Umbilical cord (tissue), 1 donor: ENCODE measurements at regions not wholly inside any gene's neighbourhood (a gene's known extent, or its start where the extent isn't known, plus 50 kb on each side); places are given as distances from the start of the nearest gene placed in this dataset.

Experiments
- DNase-seq: peaks from one replicate; pipeline ENCODE4 v3.0.0-alpha.2; 2015; ENCODE audit warnings: low spot score

DNA sequence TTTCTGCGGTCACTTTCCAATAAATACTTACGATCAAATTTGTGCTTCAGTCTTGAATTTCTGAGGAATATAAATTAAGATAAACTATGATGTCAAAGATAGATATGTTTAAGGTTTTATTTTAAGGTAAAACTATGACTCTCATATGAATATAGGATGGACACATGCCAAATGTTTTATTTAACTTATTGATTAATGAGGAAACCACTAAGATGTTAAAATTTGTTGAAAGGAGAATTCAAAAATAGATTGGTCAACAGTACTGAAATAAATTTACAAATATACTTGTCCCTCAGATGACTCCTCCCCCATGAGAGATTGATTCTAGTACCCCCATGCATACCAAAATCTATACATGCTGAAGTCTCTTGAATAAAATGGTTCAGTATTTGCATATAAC, 319.7 kb upstream of the KCNH8 start:
- DNase-seq: no peak

DNA sequence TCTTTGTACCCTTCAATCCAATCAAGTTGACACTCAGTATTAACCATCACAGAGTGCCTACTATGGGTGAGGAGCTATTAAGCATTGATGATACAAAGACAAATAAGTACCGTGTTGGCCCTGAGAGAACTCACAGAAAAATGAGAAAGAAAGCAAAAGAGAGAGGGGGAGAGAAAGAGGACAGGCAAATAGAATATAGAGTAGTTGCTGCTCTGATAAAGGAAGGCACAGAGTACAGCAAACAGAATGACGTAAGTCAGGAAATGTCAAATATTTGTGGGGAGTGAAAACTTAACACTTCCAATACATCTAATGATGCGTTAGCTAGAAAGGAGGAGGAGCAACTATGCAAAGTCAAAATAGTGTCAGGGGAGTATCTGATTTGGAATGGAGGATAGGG, 320.6 kb upstream of the KCNH8 start:
- DNase-seq: no peak

DNA sequence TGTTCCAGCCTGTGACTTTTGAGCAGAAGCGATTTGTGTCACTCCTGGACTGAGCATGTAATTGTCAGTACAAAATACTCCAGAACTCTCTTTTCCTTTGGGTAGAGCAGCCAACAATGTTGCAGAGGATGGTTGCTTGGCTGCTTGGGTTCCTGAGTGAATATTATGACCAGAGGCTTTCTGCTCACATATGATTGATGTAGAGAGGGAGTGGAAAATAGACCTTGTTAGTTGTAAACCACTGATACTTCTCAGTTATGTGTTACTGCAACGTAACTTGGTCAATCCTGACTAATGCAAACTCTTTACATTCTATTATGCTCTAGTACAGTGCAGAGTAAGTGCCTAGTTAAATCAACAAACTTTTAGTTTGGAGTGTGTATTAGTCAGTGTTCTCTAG, 322.6 kb upstream of the KCNH8 start:
- no peak for DNase-seq

DNA sequence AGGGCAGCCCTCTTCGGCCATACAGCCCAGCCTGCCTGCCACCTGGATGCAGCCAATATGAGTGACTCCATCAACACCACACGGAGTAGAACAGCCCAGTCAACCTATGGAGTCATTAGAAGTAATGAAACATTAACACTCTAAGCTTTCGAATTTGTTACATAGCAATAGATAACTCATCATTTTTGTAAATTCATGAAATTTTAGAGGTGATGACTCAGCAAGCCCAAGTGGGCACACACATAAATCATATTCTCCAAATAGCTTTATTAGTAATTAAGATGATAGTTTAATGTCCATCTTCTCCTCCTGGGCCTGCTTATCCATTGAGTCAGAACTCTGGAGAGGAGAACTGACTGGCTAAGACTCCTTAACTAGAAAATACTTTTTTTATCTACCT, 335.0 kb upstream of the KCNH8 start:
- no peak for DNase-seq

DNA sequence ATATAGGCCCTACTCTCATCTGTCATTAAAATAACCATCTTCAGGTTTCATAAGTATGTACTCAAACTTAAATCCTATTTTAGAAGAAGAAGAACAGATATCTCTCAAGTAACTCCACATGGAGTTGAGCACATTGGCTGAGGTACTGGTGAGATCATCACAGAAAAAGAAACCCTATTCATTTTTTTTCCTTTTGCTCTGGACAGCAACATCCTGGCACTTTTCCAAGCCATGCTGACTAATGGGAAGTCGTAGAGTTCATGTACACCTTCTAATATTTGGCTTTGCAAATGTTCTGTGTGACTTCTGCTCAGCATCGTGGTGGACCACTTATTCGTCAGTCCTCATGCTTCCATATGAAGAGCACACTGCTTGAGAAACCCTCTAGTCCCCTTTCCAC, 336.0 kb upstream of the KCNH8 start:
- DNase-seq: peak; percentile 11

DNA sequence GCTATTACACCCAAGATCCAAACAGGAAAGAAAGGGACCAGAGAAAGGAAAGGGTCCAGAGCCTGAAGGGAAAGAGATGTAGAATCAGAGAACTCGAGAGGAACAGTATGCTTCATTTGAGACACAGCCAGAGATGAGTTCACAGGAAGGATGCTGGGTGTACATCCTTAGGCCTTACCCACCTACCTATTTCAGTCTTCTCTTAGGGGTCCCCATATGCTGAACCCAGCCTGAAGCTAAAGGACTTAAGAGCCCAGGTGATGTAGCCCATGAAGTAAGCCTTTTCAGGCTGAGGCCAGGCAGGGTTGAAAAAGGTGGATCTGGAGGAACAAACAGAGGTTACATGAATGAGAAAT, 338.0 kb upstream of the KCNH8 start:
- DNase-seq: no peak

DNA sequence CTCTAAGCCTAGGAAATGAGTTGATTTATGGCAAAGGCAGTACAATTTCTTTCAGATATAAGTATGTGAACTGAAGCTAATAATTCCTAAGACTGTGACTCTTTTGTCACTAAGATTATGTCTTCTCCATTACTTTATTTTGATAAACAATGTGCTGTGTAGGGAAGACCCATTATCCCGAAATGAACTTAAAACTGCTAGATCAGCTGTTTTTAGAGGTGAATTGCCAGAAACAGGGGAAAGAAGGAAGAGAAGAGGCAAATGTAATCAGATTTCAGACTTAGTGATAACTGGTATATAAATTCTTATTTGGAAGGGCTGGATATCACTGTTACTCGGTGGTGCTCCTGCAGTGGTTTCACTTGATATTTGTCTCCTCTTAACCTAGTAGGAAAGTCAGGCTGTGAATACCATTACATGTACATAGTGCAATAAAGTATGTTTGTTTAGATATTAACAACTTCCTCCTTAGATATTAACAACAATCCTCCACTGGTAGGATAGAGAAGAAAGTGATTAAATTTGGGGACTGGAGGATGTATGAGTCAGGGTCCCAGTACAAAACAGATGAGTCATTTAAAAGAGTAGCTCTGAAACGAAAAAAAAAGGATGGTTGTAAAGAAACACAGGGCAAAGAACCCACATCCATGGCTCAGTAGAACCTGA, 338.5 kb upstream of the KCNH8 start:
- no peak for DNase-seq

DNA sequence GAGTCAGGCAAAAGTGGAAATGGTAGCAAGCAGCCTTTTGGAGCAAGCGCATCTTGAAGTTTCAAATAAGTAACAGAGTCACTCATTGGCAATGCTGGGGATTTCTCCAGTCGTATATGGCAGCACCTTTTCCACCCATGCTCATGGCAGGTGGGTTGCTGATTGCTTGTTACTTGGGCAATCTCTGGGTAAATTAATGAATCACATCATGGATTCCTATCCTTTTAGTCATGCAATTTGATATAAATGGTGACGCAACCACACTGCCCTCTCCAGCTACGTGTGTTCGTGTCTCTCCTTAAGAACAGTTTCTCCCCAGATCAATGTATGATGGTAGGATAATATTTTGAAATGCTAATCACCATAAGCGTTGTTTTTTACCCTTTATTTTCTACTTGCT, 339.9 kb upstream of the KCNH8 start:
- no peak for DNase-seq

DNA sequence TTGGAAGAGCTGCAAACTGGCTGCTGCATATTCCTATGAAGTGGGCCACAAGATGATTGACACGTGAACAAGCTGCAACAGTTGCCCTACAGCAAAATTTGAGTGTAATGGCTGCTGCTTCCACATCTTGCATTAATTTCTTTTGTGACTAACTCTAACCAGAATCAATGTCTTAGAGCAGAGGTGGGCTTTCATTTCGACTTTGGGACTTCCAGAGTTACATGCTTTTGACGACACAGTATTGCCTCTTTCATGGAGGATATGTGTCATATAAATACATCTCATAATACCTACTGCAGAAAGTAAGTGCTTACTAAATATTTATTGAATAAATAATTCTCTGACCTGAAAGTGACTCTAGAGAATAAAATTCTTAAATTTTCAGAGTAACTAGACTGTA, 340.7 kb upstream of the KCNH8 start:
- DNase-seq: no peak

DNA sequence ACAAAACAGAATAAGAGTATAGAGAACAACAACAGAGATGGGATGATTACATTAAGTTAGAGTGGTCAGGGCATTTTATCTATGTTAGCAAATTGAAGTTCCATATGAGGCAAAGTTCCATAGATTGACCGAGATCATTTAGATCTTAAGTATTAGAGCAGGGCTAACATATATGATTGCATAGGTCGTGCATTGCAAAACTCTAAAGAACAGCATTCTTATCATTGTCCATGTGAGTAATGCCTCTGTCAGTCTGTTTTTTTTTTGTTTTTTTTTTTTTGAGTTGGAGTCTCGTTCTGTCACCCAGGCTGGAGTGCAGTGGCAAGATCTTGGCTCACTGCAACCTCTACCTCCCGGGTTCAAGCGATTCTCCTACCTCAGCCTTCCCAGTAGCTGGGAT, 341.7 kb upstream of the KCNH8 start:
- DNase-seq: no peak

DNA sequence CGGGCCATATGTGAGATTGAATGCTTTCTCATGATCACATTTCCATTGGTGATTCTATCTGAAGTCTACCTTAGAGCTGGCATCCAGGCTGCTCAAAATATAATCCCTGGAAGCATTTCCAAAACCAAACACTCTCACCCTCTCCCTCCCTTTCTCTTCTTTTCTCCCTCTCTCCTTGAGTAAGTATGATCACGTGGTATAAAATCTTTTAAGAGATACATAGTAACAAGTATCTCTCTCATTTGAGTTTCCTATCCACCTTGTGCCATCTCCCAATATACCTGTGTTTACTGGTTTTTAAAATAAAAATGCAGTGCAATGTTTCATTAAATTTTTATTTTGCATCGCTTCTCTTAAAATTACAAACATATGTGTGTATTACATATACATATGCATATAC, 350.9 kb upstream of the KCNH8 start:
- DNase-seq: no peak

DNA sequence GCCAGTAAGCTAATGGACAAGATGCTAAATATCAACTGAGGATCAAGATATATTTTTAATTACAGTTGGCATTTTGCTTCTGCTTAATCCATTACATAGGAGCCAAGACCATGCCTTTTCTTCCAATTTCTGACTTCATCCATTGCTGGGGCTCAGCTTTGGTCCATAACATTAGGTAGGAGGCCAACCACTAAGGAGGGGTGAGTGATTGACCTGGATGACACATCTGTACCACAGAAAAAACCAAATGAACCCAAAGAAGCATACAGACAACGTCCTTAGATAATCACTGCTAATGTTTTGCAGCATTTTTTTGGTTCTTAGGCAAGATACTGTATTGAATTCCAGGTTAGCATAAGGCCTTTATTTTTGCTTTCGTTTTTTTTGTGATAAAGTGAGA, 353.2 kb upstream of the KCNH8 start:
- DNase-seq: no peak

DNA sequence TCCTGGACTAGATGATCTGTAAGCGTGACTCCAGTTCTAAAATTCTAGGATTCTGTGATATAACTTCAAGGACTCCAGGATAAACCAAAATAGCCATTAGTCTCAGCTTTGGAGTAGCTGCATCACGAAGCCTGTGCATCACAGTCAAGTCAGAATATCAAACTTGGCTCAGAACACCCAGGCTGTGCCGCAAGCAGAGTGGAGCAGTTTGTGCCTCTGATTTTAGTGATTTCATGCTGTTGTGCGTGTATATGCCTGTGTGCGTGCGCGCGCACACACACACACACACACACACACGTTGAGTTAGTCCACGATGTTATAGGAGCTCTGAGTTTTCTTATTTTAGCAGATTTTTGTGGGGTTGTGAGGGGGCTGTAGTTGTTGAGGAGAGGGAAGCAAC, 356.6 kb upstream of the KCNH8 start:
- no peak for DNase-seq

DNA sequence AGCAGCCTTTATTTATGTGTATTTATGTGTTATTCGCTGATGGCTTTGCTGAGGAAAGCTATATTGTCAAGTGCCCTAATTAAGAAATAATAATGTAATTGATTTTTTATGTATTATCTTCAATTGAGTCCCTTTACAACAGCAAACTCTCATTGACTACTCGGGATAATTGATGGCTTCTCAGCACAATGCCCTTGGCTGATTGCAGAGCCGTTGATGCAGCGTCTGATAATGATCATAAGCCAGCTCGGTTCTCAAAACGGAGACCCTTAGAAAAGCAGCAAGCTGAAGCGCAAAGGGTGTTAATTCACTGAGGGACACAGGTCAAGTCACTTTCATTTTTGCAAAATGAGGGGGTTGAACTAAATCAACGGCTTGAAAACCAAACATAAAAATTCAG, 357.1 kb upstream of the KCNH8 start:
- DNase-seq: no peak

DNA sequence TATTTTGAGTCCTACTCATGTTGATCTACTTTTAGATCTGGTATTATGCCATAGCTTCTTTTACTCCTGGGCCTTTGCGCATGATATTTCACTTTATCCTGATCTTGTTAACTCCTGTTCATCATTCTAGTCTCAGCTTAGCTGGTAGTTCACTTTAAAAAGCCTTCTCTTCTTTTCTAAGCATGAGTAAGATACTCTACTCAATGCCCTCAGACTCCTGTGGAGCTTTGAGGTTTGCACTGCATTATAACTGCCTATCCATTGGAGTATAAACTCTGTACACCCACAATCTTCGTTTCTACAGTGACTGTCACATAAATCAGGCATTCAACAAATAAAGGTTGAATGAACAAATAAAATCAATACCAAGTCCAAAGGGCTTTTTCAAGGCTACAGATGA, 357.9 kb upstream of the KCNH8 start:
- DNase-seq: no peak

DNA sequence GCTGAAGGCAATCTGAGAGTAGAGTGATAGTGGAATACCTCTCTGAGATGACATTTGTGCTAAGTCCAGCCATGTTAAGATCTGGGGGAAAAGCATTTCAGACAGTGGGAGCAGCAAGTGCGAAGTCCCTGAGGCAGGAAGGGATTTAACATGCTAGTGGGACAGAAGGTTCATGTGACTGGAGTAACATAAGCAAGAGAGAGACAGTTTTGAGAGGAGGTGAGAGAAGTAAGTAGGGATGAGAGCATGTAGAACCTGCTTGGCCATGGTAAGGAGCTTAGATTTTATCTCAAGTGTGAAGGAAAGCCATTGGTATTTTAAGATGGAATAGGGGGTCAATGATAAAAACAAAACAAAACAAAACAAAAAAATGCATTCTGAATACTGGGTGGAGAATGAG, 358.6 kb upstream of the KCNH8 start:
- no peak for DNase-seq

DNA sequence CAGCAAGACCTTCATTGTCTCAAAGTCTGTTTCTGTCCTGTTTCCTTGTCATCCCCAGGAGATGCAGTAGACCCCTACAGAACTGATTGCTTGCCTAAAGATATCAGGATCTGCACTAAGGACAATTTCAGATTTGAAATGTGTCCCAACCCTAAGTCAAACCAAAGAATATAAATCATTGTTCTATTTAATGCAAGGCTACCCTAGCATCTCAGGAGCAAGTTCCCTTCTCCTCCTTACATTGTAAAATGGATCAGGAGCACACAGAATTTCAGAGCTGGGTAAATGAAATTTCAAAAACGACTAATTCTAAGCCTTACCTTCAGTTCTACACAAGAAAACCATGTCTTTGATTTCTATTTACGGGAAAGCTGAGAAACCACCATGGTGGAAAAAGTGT, 360.9 kb upstream of the KCNH8 start:
- DNase-seq: no peak

DNA sequence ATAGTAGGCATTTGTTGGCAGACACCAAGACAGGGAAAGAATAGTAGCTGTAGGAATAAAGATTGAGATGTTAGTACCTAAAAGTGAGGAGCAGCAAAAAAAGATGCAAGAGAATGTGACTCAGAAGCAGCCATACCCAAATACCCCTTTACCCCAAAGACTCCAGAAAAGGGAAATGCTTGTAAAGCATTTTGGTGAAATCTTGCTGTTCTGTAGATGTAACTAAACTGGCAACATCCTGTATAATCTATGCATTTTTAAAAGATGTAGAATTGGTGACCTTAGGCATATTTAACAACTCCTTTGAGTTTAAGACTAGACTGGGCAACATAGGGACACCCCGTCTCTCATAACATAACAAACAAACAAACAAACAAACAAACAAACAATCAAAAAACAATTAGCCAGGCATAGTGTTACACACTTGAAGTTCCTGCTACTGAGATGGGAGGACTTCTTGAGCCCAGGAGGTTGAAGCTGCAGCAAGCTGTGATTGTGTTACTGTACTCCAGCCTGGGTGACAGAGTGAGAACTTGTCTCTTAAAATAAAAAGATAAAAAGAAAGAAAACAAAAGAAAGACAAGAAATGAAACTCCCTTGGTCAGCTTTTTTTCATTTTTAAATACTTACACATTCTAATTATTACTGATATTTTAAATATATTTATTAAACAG, 361.5 kb upstream of the KCNH8 start:
- no peak for DNase-seq

DNA sequence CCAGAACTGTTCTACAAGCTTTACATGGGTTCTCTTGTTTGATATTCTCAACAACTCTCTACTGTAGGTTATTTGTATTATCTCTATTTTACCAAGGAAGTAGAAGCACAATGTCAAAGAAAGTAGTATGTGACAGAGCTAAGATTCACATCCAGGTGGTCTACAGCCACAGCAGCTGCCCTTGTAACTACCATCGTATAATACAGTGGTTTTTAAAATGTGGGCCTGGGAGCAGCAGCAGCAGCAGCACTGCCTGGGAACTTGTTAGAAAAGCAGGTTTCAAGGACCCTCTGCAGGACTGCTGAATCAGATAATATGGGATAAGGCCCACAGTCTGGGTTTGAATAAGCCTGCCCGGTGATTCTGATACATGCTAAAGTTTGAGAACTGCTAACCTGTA, 357.1 kb upstream of the SATB1 start:
- DNase-seq: no peak

DNA sequence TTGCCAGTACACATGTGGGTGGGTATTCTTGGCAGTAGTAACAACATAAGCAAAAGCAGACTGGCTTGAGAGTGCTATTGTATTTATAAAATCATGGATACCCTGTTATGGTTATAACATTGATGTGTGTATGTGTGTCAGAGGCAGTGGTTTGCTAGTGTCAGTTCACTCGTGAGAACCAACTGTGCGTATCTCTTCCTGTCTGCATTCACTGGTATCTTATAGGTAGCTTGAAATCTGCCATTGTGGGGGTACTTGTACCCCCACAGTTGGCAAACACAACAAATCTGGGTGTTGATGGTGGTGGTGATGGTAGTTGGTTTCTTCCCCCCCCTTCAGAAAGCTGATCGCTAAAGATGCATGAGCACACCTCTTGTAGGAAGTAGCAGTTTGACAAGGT, 355.8 kb upstream of the SATB1 start:
- no peak for DNase-seq

DNA sequence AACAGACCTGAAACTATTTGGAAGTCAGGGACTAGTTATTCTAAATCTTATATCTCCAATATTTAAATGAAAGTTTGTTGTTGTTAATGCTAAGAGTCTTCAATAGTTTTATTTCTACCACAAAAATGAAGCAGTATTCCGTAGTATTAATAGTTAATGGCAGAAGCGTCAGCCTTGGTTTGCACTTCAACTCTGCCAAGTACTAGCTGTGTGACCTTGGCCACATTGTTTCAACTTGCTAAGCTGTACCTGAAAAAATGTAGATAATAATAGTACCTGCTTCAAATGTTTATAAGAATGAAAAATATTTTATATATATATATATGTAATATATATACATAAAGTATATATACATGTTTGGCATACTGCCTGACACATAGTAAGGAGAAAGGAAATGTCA, 354.6 kb upstream of the SATB1 start:
- DNase-seq: no peak

DNA sequence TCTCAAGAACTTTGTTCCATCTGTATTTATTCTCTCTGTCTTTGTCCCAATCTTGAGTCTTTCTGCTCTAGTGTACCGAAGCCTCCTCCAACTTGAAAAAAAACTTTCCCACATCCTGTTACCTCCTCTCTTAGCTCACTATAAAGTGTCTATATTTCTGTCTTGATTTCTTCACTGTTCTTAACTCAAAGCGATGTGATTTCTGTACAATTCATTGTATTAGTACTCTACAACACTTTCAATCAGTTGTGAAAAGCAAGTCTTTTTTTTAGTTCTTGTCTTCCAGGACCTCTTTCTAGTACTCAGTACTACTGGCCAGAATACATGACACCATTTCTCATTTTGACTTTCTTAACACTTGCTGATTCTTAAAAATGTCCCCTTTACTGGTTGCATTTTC, 353.5 kb upstream of the SATB1 start:
- DNase-seq: no peak

DNA sequence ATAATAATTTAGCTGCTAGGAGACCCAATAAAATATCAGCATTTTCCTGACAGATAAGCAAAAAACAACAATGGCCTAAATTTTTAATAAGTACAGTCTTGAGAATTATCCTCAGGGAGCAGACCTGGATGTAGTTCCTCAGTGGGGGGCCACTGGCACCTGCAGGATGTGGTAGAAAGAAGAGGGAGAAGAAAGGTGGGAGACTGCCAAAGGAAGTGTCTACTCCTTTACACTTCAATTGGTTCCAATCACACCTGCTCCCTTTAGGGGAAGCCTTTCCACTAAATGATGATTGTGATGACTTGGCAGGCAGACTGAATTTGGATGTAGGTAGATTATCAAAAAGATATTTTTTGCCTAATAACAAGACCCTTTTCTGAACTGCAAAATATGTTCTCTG, 353.0 kb upstream of the SATB1 start:
- DNase-seq: no peak

DNA sequence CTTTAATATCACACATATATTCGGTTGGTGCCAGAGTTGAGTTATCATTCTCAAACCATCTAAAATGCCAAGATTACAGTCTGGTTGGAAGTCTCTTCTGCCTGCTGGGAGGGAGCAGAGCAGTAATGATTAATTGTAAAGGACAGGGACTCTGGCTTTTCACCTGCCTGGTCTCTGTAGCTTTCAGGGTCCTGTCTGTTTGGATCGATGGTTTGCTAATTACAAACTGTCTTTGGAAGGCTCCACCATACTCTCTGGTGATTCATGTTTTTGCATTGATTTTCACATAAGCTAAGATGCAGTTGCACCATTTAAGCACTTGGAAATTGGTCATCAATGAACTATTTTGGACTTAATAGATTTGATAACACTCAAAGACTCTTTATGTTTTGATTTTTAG, 350.4 kb upstream of the SATB1 start:
- no peak for DNase-seq
